GM21717 (cell line): ENCODE measurements at regions not wholly inside any gene's neighbourhood (a gene's known extent, or its start where the extent isn't known, plus 50 kb on each side); places are given as distances from the start of the nearest gene placed in this dataset.
"Not testable (repeated sequence)": the region's sequence is repeated elsewhere in the genome, so short reads cannot be mapped to it uniquely, and the experiment has no call there.

ENCODE experiments used
- ATAC-seq: cut with Tn5 transposase; IDR thresholded peaks from one replicate; pipeline ENCODE4 v1.9.1; 2021; ENCODE audit warnings: mild to moderate bottlenecking, moderate library complexity; ENCODE audit not compliant: unreplicated experiment

- ATAC-seq = not testable (repeated sequence)
Observed at GRCh38 chrX:79026742-79027141, 81.6 kb downstream of the P2RY10 start.

- no peak for ATAC-seq
Observed at GRCh38 chrX:79035421-79035820, 90.2 kb downstream of the P2RY10 start.

- ATAC-seq = no peak
Observed at GRCh38 chrX:79036157-79036880, 91.1 kb downstream of the P2RY10 start.

DNA sequence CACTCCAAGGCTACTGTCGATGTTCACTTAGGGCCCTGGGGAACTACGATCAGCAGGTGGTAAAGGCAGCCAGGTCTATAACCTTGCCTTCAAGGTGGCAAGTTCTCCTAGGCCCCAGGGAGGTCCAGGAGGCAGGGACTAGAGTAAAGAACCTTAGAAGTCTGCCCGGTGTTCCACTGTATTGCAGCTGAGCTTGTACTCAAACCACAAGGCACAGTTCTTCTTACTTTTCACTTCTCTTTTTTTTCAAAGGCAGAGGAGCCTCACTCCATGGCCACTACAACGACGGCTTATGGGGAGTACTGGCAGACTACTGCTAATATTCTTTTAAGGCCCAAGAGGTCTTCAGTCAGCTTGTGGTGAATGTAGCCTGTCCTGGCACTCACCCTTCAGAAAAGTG is 78.8 kb upstream of the GPR174 start:
- ATAC-seq = peak; percentile 99

- ATAC-seq = no peak
Observed at GRCh38 chrX:79078114-79078513, 66.4 kb upstream of the GPR174 start.

DNA sequence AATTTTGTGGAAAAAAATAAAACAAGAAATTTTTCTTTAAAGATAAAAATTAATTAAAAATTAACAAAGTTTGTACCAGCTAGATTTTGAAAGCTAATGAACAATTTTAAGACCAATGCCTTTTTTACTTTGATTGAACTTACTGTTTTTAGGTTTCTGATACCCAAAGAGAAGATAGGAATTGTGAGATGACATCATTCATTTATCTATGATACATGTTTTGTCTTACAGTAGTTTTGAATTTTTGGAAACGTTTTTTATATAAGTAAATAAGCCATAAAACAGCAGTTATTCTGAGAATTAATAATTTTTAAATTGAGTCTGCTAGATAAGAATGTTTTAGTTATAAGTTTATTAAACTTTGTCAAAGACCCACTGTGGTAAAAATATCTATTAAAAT is 65.0 kb upstream of the GPR174 start:
- no peak for ATAC-seq

DNA sequence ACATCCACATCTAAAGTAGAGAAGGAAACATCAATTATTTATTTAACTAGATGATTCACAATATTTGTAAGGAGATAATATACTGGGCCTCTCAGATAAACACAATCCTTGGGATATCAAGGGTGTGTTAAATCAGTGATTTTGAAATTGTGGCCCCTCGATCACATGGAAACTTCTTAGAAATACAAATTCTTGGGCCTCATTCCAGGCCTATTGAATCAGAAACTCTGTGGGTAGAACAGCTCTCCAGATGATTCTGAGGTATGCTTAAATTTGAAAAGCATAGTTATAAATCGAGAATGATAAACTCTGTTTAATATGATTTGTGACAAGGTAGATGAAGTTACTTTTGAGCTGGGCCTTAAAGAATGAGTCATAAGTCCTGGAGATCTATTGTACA is 64.3 kb upstream of the GPR174 start:
- ATAC-seq = no peak

DNA sequence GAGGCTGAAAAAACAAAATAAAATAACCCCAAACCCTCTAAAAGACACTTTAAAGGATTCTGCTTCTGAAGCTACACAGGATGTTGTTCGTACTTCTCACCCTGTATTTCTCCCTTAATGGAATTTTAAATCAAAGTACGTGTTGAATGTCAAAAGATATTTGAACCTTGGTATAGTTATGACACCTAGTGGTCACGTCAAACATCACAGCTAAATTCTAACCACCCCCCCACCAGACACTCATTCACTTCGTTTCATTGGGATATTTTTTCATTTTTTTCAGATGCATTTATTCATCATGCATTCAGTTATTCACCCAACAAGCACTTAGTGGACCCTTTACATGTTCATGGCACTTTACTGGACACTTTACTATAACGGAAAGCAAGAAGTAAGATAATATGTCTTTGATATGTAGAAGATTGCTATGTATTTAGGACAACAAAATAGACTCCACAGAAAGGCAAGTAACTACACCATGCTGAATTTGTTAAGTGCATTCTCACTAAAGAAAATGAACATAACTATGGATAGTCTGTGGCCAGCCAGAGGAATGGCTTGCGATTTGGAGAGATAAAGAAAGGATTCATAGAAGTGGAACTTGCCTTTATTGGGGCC is 62.5 kb upstream of the GPR174 start:
- peak; percentile 73 for ATAC-seq

DNA sequence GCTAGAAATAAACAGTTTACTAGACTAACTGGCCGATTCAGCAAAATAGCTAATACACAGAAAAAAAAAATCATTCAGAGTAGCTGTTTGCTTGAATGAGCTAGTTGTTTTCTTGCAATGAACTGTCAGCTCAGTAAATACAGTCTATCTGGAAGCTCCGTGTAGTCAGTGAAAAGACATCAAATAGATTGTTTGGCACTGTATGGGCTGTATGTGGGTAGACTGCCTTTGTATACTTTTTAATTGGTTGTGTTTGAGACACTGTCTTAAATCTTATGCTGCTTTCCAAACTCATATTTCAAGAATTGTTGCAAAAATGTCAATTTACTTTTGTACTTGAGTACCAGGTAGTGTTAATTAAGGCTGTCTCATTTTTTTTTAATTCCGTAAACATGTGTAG is 61.6 kb upstream of the GPR174 start:
- ATAC-seq = no peak

GRCh38 chrX:79084923-79085322 is 59.6 kb upstream of the GPR174 start:
- ATAC-seq = no peak

GRCh38 chrX:79089896-79090584 is 54.4 kb upstream of the GPR174 start:
- no peak for ATAC-seq

- no peak for ATAC-seq
Observed at GRCh38 chrX:79094075-79094832, 50.2 kb upstream of the GPR174 start.
